Gastrocnemius medialis (tissue), 4 donors: ENCODE measurements at regions not wholly inside any gene's neighbourhood (a gene's known extent, or its start where the extent isn't known, plus 50 kb on each side); places are given as distances from the start of the nearest gene placed in this dataset.

ENCODE experiments used
- ATAC-seq, 2 donors: fragments of 150-250 bp; one replicate each; pipeline ENCODE4 v1.9.1; 2016
- DNase-seq, 2 donors: peaks; one replicate each; pipeline ENCODE4 v3.0.0-alpha.2; 2019
- H3K27ac ChIP-seq, 4 donors: fragments of 200-600 bp; sonication (generic); 1 replicate in 1 of 4; 2 replicates in 3 of 4; pipeline ENCODE4 v1.5.1; 2016 to 2018; ENCODE audit warnings: mild to moderate bottlenecking in 2 of 4, moderate library complexity in 1 of 4
- H3K27me3 ChIP-seq, 3 donors: fragments of 200-600 bp; sonication (generic) in 2 of 3; 1 replicate in 1 of 3; 2 replicates in 2 of 3; pipeline versions ENCODE4 v1.5.1 to v1.6.0; 2016 to 2019; ENCODE audit warnings: mild to moderate bottlenecking in 1 of 3, moderate library complexity in 1 of 3
- H3K36me3 ChIP-seq, 2 donors: fragments of 200-600 bp; sonication (generic) in 1 of 2; one replicate each; pipeline ENCODE4 v1.5.1; 2017 to 2018
- H3K4me1 ChIP-seq, 2 donors: fragments of 200-600 bp; sonication (generic) in 1 of 2; one replicate each; pipeline ENCODE4 v1.5.1; 2016 to 2017; ENCODE audit warnings: mild to moderate bottlenecking in 2 of 2
- H3K4me3 ChIP-seq, 4 donors: fragments of 200-600 bp; sonication (generic) in 3 of 4; 1 replicate in 1 of 4; 2 replicates in 3 of 4; pipeline ENCODE4 v1.5.1; 2016 to 2019; ENCODE audit warnings: mild to moderate bottlenecking in 2 of 4
- H3K9me3 ChIP-seq, 3 donors: fragments of 200-600 bp; sonication (generic) in 2 of 3; 1 replicate in 1 of 3; 2 replicates in 2 of 3; pipeline ENCODE4 v1.5.1; 2016 to 2019
- POLR2A ChIP-seq, 2 donors: fragments of 450-650 bp; IDR thresholded peaks; one replicate each; pipeline ENCODE4 v1.6.1; 2017; ENCODE audit warnings: antibody characterized with exemption in 2 of 2, mild to moderate bottlenecking in 2 of 2, moderate library complexity in 2 of 2
- in situ Hi-C, 4 donors: fragments of 200-750 bp; cut with MboI; loops; one replicate each; pipeline versions ENCODE4 v1.15.0 to v1.8.0; 2017; ENCODE audit warnings: low sequenced_read_pairs in 4 of 4
- intact Hi-C: fragments of 100-400 bp; cut with DNase I; formaldehyde crosslinking; loops from one replicate; pipeline ENCODE4 v1.15.1; 2023; ENCODE audit warnings: low total_unique reads
- TF ChIP-seq, protein P1 (sequence below), 5 experiments: fragments of 450-650 bp in 3 of 5; fragments of 200-600 bp in 2 of 5; sonication (generic) in 2 of 5; IDR thresholded peaks in 4 of 5; conservative IDR thresholded peaks in 1 of 5; 1 replicate in 4 of 5; 2 replicates in 1 of 5; pipeline ENCODE4 v1.5.1; 2016 to 2019; ENCODE audit warnings: antibody characterized with exemption in 5 of 5, mild to moderate bottlenecking in 3 of 5, moderate library complexity in 3 of 5

DNA sequence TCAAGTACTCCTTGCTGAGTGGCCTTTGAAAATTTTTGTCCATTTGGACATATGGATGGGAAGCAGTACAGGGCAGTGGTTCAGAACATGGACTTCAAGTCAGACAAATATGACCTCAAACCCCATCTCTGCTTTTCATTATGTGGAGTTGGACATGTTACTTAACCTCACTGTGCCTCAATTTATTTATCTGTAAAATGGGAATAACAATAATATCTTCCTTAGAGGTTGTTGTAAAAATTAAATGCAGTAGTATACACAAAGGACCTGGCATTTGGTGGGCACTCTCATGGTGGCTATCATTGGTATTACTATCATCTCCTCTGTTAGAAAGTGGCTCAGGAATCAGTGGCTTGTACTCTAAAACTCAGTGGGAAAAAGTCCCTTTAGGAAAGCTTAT, 204.0 kb upstream of the MYLIP start:
- intact Hi-C loops (loop anchor here (5.0 kb wide), 1 partner anchor 208 kb away; no protein-coding TSS in a partner anchor), in situ Hi-C loops (no loop called here)
- H3K27me3 ChIP-seq = no peaks in the 10 kb centered on the region
- no peak for DNase-seq
- no peaks in the 10 kb centered on the region for H3K36me3 ChIP-seq
- no peak for ATAC-seq
- peaks cover 14 to 27% of the 10 kb centered on the region in 2 donors for H3K4me1 ChIP-seq
- H3K9me3 ChIP-seq = no peaks in the 10 kb centered on the region
- peak overlapping the region in 1 of 4 donors; percentile 89 for H3K27ac ChIP-seq
- TF ChIP-seq POLR2A (IDR thresholded peaks at IDR 0.05) = no peak
- TF ChIP-seq, protein P1, sequence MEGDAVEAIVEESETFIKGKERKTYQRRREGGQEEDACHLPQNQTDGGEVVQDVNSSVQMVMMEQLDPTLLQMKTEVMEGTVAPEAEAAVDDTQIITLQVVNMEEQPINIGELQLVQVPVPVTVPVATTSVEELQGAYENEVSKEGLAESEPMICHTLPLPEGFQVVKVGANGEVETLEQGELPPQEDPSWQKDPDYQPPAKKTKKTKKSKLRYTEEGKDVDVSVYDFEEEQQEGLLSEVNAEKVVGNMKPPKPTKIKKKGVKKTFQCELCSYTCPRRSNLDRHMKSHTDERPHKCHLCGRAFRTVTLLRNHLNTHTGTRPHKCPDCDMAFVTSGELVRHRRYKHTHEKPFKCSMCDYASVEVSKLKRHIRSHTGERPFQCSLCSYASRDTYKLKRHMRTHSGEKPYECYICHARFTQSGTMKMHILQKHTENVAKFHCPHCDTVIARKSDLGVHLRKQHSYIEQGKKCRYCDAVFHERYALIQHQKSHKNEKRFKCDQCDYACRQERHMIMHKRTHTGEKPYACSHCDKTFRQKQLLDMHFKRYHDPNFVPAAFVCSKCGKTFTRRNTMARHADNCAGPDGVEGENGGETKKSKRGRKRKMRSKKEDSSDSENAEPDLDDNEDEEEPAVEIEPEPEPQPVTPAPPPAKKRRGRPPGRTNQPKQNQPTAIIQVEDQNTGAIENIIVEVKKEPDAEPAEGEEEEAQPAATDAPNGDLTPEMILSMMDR (IDR thresholded peaks at IDR 0.05 in 4 of 5, conservative IDR thresholded peaks at IDR 0.05 in 1 of 5) = no peak
- no peak overlapping the region for H3K4me3 ChIP-seq

DNA sequence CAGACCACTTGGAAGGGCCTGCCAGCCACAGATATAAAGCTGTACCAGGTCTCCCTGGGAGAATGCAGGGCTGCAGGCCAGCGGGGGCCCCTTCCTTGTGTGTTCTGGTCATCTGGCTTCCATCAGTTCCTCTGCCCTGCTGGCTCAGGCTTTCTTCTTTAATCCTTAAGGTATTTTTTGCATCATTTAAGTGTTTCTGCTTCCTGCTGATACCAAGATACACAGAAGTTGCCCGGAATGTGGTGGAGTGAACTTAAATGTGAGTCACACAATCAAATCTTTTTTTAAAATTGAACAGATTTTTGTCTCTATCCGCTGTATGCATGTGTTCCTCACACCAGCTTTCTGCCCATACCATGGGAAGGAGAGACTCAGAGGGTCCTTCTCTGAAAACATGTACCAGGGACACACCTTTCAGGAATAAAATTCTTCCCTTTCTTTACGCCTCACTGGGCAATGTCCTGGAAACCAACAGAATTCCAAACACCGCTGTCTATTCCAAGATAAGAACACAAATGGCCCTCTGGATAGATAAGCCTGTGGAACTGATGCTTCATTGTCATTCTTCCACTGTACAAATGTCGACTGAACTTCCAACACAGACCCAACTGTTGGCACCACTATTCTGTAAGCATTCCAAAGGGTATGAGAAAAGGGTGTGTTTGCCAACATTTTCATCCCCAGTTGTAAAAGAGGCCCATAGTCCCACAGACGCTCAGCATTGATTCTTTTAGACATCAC, 206.2 kb upstream of the MYLIP start:
- no peaks in the 10 kb centered on the region for H3K9me3 ChIP-seq
- no peak overlapping the region for H3K27ac ChIP-seq
- ATAC-seq = no peak
- H3K4me3 ChIP-seq = no peak overlapping the region
- TF ChIP-seq, protein P1 (IDR thresholded peaks at IDR 0.05 in 4 of 5, conservative IDR thresholded peaks at IDR 0.05 in 1 of 5) = no peak
- no peak for TF ChIP-seq POLR2A (IDR thresholded peaks at IDR 0.05)
- peaks cover 14 to 24% of the 10 kb centered on the region in 2 donors for H3K4me1 ChIP-seq
- in situ Hi-C loops = no loop called here
- no peaks in the 10 kb centered on the region for H3K27me3 ChIP-seq
- intact Hi-C loops = no loop called here
- no peak for DNase-seq
- no peaks in the 10 kb centered on the region for H3K36me3 ChIP-seq

DNA sequence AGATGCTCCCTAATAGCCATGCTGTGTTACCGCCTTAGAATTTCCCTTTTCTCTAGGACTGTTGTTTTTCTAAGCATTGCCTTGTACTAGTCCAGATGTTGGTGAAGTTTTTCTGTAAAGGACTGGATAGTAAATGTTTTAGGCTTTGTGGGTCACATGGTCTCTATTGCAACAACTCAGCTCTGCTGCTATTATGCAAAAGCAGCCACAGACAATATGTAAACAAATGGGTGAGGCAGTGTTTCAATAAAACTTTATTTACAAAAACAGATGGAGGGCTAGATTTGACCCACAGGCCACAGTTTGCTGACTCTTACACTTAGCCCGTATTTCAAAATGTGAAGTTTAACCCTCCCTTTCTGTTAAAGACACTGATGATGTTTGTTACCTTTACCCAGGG, 207.6 kb upstream of the MYLIP start:
- Histone ChIP-seq H3K9me3 (no peaks in the 10 kb centered on the region), H3K4me1 (peaks cover 7 to 11% of the 10 kb centered on the region in 2 donors), H3K27ac (no peak overlapping the region), H3K4me3 (no peak overlapping the region), H3K36me3 (no peaks in the 10 kb centered on the region), H3K27me3 (no peaks in the 10 kb centered on the region)
- TF ChIP-seq POLR2A (IDR thresholded peaks at IDR 0.05) = no peak
- TF ChIP-seq, protein P1 (IDR thresholded peaks at IDR 0.05 in 4 of 5, conservative IDR thresholded peaks at IDR 0.05 in 1 of 5) = no peak
- ATAC-seq (no peak), DNase-seq (no peak)
- in situ Hi-C loops = no loop called here
- intact Hi-C loops = no loop called here

- Histone ChIP-seq H3K27ac (no peak overlapping the region), H3K4me1 (peaks cover 0 to 6% of the 10 kb centered on the region in 2 donors), H3K36me3 (no peaks in the 10 kb centered on the region), H3K27me3 (no peaks in the 10 kb centered on the region), H3K9me3 (no peaks in the 10 kb centered on the region), H3K4me3 (no peak overlapping the region)
- DNase-seq (no peak), ATAC-seq (no peak)
- TF ChIP-seq, protein P1 (IDR thresholded peaks at IDR 0.05 in 4 of 5, conservative IDR thresholded peaks at IDR 0.05 in 1 of 5) = no peak
- intact Hi-C loops = no loop called here
- in situ Hi-C loops = no loop called here
These were observed 212.3 kb upstream of the MYLIP start for GRCh38 chr6:15916581-15916980.
